ENCODE measurements at regions not wholly inside any gene's neighbourhood (a gene's known extent, or its start where the extent isn't known, plus 50 kb on each side); places are given as distances from the start of the nearest gene placed in this dataset.
A peak's percentile ranks its signal among the peaks of the same experiment; 100 is the strongest.

DNA sequence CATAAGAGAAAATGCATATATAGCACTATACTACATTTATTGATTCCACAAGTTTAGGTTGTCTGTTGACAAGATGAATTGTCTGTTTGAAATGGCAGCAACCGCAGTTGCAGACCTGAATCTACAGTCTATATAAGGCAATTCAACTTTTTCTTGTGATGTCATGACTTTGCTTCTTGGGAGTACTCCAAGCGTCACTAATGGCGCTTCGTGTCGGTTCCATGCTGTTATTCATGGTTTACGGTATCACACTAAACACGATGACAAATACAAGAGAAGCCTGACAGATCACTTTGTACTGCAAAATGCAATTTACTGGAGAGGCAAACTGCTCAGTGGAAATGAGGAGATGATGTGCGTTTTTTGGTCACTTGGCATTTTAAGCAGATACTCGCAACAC, 280.3 kb upstream of the TCF21 start (continued):
- TF ChIP-seq CUX1 (CRISPR knock-in tag; IDR thresholded peaks at IDR 0.05), result no peak

DNA sequence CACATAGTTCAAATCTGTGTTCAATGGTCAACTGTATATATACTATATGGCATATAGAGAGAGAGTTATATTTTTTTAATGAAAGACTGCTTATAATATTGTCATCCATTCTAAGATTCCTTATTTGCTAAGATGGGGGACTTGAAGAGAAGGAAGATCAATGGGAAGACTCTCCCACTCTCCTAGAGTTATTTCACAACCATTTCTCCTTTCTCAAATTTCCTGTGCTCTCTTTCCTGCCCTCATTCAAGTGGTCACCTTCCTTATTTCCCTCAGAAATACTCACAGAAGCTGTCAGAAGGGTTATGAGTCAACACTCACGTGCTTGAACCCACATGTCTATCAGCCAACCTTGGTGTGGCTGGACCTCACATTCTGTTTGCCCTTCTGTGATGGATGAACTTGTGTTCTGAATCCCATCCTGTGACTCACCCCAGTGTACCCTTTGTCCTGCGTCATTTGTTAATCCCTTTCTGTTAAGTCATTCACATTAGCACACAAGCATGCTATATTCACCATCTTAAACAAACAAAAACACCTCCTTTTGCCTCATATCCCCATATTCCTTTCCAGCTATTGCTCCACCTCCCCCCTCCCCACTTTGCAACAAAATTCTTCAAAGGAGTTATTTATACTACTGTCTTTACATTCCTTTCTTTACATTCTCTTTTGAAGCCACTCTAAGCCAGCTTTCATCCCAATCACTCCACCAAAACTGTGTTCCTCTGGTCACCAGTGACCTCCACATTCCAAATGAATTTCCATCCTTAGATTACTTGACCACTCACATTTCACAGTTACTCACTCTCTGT, 279.3 kb upstream of the TCF21 start:
- no peak overlapping the region for H3K27ac ChIP-seq (ENCODE audit: extremely low read depth, low read depth, low read length)
- TF ChIP-seq FOXA3 (CRISPR knock-in tag; conservative IDR thresholded peaks at IDR 0.05 in 1 of 2, IDR thresholded peaks at IDR 0.05 in 1 of 2), result 0 out of 4 replicates have a peak, but pooled peaks of 1 of the 2 experiments have one; percentile 17
- TF ChIP-seq CEBPG (CRISPR knock-in tag; IDR thresholded peaks at IDR 0.05), result no peak
- TF ChIP-seq CEBPG (tag; conservative IDR thresholded peaks at IDR 0.05 in 1 of 2, IDR thresholded peaks at IDR 0.05 in 1 of 2), result peak in 1 of 2 experiments; percentile 66; a peak in 2 of 4 replicates
- TF ChIP-seq SUPT5H (IDR thresholded peaks at IDR 0.05), result no peak
- TF ChIP-seq ZNF589 (CRISPR knock-in tag; IDR thresholded peaks at IDR 0.05; ENCODE audit: low read depth), result peak; percentile 81
- TF ChIP-seq CTBP1 (IDR thresholded peaks at IDR 0.05; ENCODE audit: borderline replicate concordance), result no peak

More for the DNA sequence above, 279.3 kb upstream of the TCF21 start:
- Histone ChIP-seq H3K9me1 (ENCODE audit: control insufficient read depth, insufficient read depth, low read length) (no peaks in the 10 kb centered on the region), H4K20me1 (replicated peaks; ENCODE audit: control insufficient read depth, insufficient read depth, low read length) (no peaks in the 10 kb centered on the region), H3K4me3 (no peak overlapping the region), H3K4me1 (replicated peaks in 1 of 2; ENCODE audit: control insufficient read depth in 2 of 2, insufficient read depth in 2 of 2, low read length in 2 of 2) (no peaks in the 10 kb centered on the region), H2AFZ (ENCODE audit: low read depth, low read length) (no peak overlapping the region), H3K9ac (ENCODE audit: insufficient read depth in 1 of 2, low read depth in 2 of 2, low read length in 2 of 2) (no peak overlapping the region), H3K79me2 (ENCODE audit: control insufficient read depth, insufficient read depth, low read length) (no peaks in the 10 kb centered on the region), H3K27me3 (ENCODE audit: control insufficient read depth in 2 of 2, insufficient read depth in 2 of 2, low read length in 2 of 2) (no peaks in the 10 kb centered on the region), H3K9me3 (replicated peaks; ENCODE audit: control insufficient read depth, insufficient read depth, low read depth, low read length) (no peaks in the 10 kb centered on the region), H3K36me3 (ENCODE audit: control insufficient read depth, insufficient read depth, low read length) (no peaks in the 10 kb centered on the region), H3K4me2 (ENCODE audit: insufficient read depth, low read length) (no peak overlapping the region)
- ChIA-PET POLR2A (no interaction called here), CTCF (ENCODE audit: low intra/inter-chr PET ratio) (no interaction called here)
- peak in 1 of 4 experiments; percentile 13 for DNase-seq (ENCODE audit: extremely low read depth in 1 of 4, low spot score in 3 of 4)
- in situ Hi-C loops (cut with MboI), result no loop called here
- no peak for FAIRE-seq
- intact Hi-C loops (cut with micrococcal nuclease), result no loop called here
- no peak for ATAC-seq
- 0% methylated on average over 2 of the region's 2 CpGs for WGBS (ENCODE audit: insufficient coverage, low coverage, missing lambda C conversion rate)
- BruUV-seq (replicated peaks), result no TSS peak

Data from K562 (cell line).